Memory B cell (primary cell): ENCODE measurements at regions not wholly inside any gene's neighbourhood (a gene's known extent, or its start where the extent isn't known, plus 50 kb on each side); places are given as distances from the start of the nearest gene placed in this dataset.

Source experiments
- ATAC-seq: fragments of 150-1000 bp; cut with Tn5 transposase; 2 replicates; pipeline ENCODE4 v1.10.0; 2021; ENCODE audit warnings: low read depth, mild to moderate bottlenecking, moderate library complexity
- DNase-seq, 2 donors: peaks; one replicate each; pipeline ENCODE4 v3.0.0; 2022; ENCODE audit warnings: low spot score in 2 of 2
- H3K27ac Mint-ChIP-seq: one replicate; pipeline ENCODE4 v1.8.0; 2022; ENCODE audit warnings: mild to moderate bottlenecking, moderate library complexity, mixed read lengths
- H3K27me3 Mint-ChIP-seq: one replicate; pipeline ENCODE4 v1.8.0; 2022; ENCODE audit warnings: mixed read lengths
- H3K36me3 Mint-ChIP-seq: one replicate; pipeline ENCODE4 v1.8.0; 2022; ENCODE audit warnings: mild to moderate bottlenecking, mixed read lengths
- H3K4me1 Mint-ChIP-seq: one replicate; pipeline ENCODE4 v1.8.0; 2022; ENCODE audit warnings: mixed read lengths
- H3K4me3 Mint-ChIP-seq: one replicate; pipeline ENCODE4 v1.8.0; 2022; ENCODE audit warnings: mild to moderate bottlenecking, moderate library complexity, mixed read lengths
- H3K9me3 Mint-ChIP-seq: one replicate; pipeline ENCODE4 v1.8.0; 2022; ENCODE audit warnings: mixed read lengths

DNA sequence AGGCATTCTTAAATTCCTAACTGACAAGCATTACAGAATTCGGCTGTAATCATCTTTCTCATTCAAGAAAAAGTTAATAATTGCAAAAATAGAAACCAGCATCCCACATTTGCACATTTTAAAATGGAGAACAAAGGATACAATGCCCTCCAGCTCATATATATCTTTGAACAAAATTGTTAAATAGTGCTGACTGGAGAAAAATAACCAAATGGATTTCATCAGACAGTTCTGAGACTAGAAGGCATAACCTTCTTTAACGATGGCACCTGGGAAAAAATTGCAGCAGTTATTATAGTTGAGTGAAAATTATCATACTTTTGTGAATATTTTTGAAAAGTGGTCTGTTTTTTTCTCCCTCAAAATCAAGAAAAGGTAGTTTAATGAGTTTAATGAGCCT is 138.9 kb upstream of the CDH19 start:
- Mint-ChIP-seq H3K4me1 (no peaks in the 10 kb centered on the region), H3K4me3 (no peak overlapping the region), H3K27me3 (no peaks in the 10 kb centered on the region), H3K9me3 (peaks cover 9% of the 10 kb centered on the region), H3K27ac (no peak overlapping the region), H3K36me3 (no peaks in the 10 kb centered on the region)
- ATAC-seq (no peak), DNase-seq (no peak)

DNA sequence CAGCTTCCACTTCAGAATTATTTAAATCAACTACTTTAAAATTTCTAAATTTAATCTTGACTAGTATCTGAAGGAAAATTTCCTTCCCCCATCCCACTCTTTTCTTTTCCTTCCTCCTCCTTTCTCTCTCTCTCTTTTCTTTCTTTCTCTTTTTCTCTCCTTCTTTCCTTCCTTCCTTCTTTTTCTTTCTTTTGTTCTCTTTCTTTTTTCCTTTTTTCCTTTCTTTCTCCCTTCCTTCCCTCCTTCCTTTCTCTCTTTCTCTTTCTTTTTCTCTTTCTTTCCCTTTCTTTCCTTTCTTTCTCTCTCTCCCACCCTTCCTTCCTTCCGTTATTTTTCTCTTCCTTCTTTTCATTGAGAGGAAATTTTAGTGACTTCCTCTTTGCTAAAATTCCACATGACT is 132.0 kb upstream of the CDH19 start:
- Mint-ChIP-seq H3K27me3 (no peaks in the 10 kb centered on the region), H3K4me3 (no peak overlapping the region), H3K9me3 (peaks cover 12% of the 10 kb centered on the region), H3K36me3 (peaks cover 1% of the 10 kb centered on the region), H3K4me1 (no peaks in the 10 kb centered on the region), H3K27ac (no peak overlapping the region)
- DNase-seq (no peak), ATAC-seq (no peak)

DNA sequence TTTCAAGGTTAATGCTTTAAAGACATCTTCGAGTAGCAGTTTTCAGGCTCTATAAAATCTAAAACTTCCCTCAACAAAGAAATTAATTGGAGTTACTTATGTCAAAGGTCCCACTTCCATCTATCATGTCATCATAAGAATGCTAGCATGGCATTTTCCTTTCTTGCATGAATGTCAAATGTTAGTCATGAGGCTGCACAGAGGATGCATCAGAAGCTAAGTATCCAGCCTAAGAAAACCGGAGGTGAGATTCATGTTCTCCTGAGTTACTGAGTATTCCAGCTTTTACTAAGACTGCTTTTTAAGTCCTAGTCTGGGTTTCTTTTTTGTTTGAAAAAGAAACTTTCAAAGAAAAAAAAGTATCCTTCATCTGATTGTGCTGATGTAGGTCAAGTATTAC is 130.6 kb upstream of the CDH19 start:
- Mint-ChIP-seq H3K4me1 (no peaks in the 10 kb centered on the region), H3K4me3 (no peak overlapping the region), H3K36me3 (peaks cover 1% of the 10 kb centered on the region), H3K27ac (no peak overlapping the region), H3K27me3 (no peaks in the 10 kb centered on the region), H3K9me3 (peaks cover 9% of the 10 kb centered on the region)
- DNase-seq: no peak
- ATAC-seq: no peak

DNA sequence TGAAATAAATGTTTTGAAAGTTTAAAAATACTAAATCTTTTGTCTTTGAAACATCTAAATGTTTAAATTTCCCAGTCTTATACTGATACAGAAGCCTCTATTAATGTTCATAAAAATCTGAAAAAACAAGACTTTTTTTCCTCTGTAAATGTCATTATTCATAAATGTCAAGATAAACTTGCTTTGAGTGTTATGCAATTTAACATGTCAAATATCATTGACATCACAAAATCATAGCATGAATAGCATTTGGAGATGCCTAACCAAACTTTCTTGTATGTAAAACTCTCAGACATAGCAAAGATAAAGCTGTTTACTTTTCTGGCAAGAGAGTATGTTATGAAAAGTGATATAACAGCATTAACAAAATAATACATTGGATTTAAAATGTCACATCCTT is 128.0 kb upstream of the CDH19 start:
- Mint-ChIP-seq H3K4me3 (no peak overlapping the region), H3K36me3 (peaks cover 1% of the 10 kb centered on the region), H3K27me3 (no peaks in the 10 kb centered on the region), H3K9me3 (peaks cover 9% of the 10 kb centered on the region), H3K27ac (no peak overlapping the region), H3K4me1 (no peaks in the 10 kb centered on the region)
- DNase-seq: no peak
- ATAC-seq: no peak

DNA sequence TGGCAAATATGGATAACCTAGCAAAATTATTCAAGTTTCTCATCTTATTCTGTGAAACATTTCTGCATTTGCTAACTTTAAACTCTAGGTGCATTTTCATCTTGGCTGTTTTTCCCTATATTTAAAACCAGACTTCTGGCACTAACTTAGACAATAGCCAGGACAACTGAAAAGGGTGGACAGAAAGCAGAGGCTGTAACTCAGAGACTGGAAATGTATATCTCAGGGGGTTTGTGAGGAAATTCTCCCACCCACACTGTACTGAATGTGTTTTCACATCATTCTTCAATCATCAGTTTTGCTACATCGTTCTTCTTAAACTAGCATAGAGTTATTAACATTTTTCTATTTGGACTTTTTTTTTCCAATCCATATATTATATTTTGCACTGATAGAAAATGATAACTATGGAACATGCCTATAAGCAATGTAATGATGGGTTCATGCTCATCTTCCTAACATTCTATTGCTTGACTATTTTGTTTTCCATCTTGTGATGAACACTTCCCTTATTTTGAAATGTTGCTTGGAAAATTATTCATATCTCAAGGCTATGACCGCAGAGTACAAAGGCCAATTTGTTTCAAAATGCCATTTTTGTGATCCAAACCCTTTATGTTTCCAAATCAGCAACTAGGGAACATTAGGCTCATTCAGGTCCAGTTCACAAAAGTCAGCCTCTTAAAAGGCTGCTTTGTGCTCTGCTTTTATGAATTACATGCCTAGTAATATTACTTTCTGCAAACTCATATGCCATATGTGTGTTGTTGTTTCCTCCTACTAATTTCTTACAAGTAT is 125.8 kb upstream of the CDH19 start:
- peaks cover 1% of the 10 kb centered on the region for H3K36me3 Mint-ChIP-seq
- no peak overlapping the region for H3K4me3 Mint-ChIP-seq
- H3K4me1 Mint-ChIP-seq: no peaks in the 10 kb centered on the region
- H3K27ac Mint-ChIP-seq: no peak overlapping the region
- peaks cover 3% of the 10 kb centered on the region for H3K9me3 Mint-ChIP-seq
- DNase-seq: no peak
- no peaks in the 10 kb centered on the region for H3K27me3 Mint-ChIP-seq
- ATAC-seq: no peak

DNA sequence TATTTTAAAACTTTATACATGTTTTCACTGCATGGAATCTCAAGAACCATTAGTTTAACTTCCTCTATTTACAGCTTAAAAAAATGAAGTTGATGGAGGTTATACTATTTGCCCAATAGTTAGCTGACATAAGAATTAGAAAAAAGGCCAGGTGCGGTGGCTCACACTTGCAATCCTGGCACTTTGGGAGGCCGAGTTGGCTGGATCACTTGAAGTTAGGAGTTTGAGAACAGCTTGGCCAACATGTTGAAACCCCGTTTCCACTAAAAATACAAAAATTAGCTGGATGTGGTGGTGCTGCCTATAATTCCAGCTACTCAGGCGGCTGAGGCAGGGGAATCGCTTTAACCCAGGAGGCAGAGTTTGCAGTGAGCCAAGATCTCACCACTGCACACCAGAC is 125.1 kb upstream of the CDH19 start:
- H3K4me3 Mint-ChIP-seq: no peak overlapping the region
- no peak for DNase-seq
- no peak overlapping the region for H3K27ac Mint-ChIP-seq
- H3K27me3 Mint-ChIP-seq: no peaks in the 10 kb centered on the region
- H3K4me1 Mint-ChIP-seq: no peaks in the 10 kb centered on the region
- no peaks in the 10 kb centered on the region for H3K36me3 Mint-ChIP-seq
- ATAC-seq: no peak
- H3K9me3 Mint-ChIP-seq: no peaks in the 10 kb centered on the region

DNA sequence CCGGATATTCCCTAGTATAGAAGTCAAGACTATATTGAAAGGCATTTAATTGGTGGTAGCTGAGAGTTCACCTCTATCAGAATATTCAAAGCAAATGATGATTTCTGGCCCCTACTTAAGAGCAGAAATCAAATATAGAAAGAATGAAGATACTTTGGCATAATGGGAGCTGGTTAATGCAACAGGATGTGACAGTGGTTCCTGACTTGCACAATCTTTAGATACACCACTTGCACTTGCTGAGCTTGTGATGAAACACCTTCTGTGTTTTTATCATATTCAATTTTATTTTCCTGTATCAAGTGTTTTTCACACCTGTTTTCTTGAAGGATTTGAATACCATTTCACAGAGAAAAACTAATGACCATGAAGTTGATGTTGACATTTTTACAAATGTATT is 124.1 kb upstream of the CDH19 start:
- H3K4me3 Mint-ChIP-seq: no peak overlapping the region
- DNase-seq (no peak), ATAC-seq (no peak)
- no peaks in the 10 kb centered on the region for H3K27me3 Mint-ChIP-seq
- H3K36me3 Mint-ChIP-seq: no peaks in the 10 kb centered on the region
- no peak overlapping the region for H3K27ac Mint-ChIP-seq
- no peaks in the 10 kb centered on the region for H3K9me3 Mint-ChIP-seq
- H3K4me1 Mint-ChIP-seq: no peaks in the 10 kb centered on the region

DNA sequence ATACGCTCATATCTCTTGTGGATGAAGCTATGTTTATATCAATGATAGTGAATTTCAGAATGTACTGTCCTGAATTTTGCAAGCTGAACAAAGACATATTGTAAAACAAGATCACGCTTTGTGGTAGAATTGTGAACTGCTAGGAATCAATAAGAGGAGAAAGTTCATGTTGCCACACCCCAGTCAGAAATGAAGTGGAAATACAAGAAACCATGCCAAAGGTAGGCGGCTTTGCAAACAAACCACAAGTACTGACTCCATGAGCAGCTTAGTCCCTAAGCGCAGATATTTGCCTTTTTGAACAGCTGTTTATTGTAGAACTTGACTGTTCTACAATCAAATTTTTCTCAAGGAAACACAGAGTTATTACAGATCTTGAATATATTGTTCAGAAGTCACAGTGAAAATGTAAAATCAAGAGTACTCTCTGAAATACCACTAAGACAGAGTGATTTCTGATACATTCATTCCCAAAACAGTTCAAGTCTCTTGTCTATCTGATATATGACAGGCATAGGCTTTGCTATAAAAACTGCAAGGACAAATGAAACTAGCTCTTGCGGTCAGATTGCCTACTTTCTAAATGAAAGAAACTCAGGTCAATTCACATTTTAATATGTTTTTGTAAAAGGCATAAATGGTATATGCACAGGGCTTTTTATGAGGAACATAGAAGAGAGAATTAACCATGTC is 120.9 kb upstream of the CDH19 start:
- H3K27ac Mint-ChIP-seq: no peak overlapping the region
- no peaks in the 10 kb centered on the region for H3K9me3 Mint-ChIP-seq
- H3K36me3 Mint-ChIP-seq: no peaks in the 10 kb centered on the region
- ATAC-seq (no peak), DNase-seq (no peak)
- H3K27me3 Mint-ChIP-seq: no peaks in the 10 kb centered on the region
- no peaks in the 10 kb centered on the region for H3K4me1 Mint-ChIP-seq
- H3K4me3 Mint-ChIP-seq: no peak overlapping the region

DNA sequence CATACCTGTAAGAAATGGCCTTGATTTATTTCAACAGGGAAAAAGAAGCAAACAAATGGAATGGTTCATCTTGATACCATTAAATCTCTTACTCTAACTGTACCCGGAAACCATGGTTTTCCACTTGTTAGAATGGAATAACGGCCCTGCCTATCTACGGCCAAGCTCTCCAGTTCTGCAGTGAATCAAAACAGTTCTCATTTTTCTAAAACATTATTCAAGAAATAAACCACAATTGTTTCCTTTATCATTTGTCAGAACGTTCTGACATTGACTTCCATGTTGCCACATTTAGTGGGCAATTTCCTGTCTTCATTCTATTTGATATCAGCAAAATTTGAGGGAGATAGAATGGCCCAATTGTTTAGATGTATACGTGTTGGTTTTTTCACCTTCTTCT is 118.8 kb upstream of the CDH19 start:
- ATAC-seq: no peak
- no peak overlapping the region for H3K4me3 Mint-ChIP-seq
- H3K4me1 Mint-ChIP-seq: no peaks in the 10 kb centered on the region
- no peak overlapping the region for H3K27ac Mint-ChIP-seq
- no peak for DNase-seq
- H3K9me3 Mint-ChIP-seq: no peaks in the 10 kb centered on the region
- H3K36me3 Mint-ChIP-seq: no peaks in the 10 kb centered on the region
- H3K27me3 Mint-ChIP-seq: no peaks in the 10 kb centered on the region

DNA sequence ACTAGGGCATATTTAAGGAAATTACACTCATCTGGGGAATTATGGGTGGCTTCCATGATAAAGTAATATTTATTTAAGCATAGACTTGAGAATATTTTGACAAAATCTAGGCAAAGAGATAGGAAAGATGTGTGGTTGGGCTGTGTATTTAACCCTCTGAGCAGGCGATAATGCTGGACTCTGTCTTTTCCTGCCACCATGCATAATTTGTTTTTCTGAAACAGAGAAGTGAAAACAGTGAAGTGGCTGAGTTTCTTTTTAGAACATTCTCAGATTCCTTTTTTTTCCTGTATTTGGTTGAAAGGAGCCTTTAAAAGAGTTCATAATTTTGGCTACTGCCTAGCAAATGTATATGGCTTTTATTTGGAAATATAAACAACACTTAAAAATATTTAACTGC is 104.8 kb upstream of the CDH19 start:
- Mint-ChIP-seq H3K36me3 (no peaks in the 10 kb centered on the region), H3K27ac (no peak overlapping the region), H3K27me3 (no peaks in the 10 kb centered on the region), H3K4me3 (no peak overlapping the region), H3K9me3 (no peaks in the 10 kb centered on the region), H3K4me1 (no peaks in the 10 kb centered on the region)
- ATAC-seq: no peak
- no peak for DNase-seq

DNA sequence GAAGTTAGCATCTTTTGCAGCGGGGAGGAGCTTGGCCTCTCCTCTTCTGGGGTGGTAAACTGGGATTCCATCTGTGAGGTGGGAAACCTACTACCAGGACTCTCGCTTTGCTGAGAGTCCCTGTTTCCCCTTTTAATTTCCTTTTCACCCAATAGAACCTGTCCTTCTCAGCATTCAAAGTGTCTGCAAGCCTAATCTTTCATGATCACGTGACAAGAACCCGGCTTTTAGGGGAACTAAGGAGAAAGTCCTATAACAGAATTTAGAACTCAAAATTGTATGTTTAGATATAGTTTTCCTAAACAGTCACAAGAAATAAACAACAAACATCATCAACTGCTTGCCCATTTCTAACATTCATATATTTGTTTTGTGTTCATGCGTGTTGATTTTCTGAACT is 103.6 kb upstream of the CDH19 start:
- DNase-seq (no peak), ATAC-seq (no peak)
- H3K4me3 Mint-ChIP-seq: no peak overlapping the region
- no peaks in the 10 kb centered on the region for H3K36me3 Mint-ChIP-seq
- no peaks in the 10 kb centered on the region for H3K9me3 Mint-ChIP-seq
- H3K27ac Mint-ChIP-seq: no peak overlapping the region
- no peaks in the 10 kb centered on the region for H3K4me1 Mint-ChIP-seq
- H3K27me3 Mint-ChIP-seq: no peaks in the 10 kb centered on the region

DNA sequence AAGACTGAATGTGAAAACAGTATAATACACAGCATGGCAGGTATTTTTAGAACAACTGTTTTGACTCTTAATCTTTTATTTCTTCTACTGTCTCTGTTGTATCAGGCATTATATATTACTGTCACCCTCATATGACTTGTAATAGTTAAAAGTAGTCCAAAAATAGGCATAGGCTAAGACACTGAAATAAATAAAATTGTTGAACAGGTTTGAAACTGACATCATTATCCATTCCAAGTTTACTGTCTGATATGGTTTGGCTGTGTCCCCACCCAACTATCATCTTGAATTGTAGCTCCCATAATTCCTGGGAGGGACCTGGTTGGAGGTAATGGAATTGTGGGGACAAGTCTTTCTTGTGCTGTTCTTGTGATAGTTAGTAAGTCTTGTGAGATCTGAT is 91.4 kb upstream of the CDH19 start:
- H3K4me1 Mint-ChIP-seq: no peaks in the 10 kb centered on the region
- H3K9me3 Mint-ChIP-seq: peaks cover 2% of the 10 kb centered on the region
- H3K36me3 Mint-ChIP-seq: no peaks in the 10 kb centered on the region
- no peak overlapping the region for H3K27ac Mint-ChIP-seq
- no peaks in the 10 kb centered on the region for H3K27me3 Mint-ChIP-seq
- H3K4me3 Mint-ChIP-seq: no peak overlapping the region
- DNase-seq: no peak
- no peak for ATAC-seq

DNA sequence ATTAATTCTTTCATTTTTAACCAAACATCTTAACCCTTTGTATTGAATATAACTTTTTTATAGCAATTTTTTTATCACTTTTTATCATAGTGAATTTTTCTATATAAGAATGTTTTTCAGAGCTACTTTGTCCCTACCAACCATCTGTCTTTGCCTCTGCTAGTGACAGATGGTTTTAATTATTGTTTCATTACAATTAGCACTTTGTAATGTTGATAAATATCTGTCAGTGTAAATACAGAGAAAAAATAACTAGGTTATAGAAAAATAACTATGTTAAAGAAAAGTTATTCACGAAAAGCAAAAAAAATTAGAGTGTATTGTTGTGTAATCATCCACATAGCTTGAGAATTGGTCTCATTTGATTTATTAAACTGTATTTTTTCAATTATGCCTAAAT is 91.0 kb upstream of the CDH19 start:
- peaks cover 2% of the 10 kb centered on the region for H3K9me3 Mint-ChIP-seq
- ATAC-seq: no peak
- no peak overlapping the region for H3K27ac Mint-ChIP-seq
- H3K4me3 Mint-ChIP-seq: no peak overlapping the region
- DNase-seq: no peak
- no peaks in the 10 kb centered on the region for H3K27me3 Mint-ChIP-seq
- H3K4me1 Mint-ChIP-seq: no peaks in the 10 kb centered on the region
- no peaks in the 10 kb centered on the region for H3K36me3 Mint-ChIP-seq

DNA sequence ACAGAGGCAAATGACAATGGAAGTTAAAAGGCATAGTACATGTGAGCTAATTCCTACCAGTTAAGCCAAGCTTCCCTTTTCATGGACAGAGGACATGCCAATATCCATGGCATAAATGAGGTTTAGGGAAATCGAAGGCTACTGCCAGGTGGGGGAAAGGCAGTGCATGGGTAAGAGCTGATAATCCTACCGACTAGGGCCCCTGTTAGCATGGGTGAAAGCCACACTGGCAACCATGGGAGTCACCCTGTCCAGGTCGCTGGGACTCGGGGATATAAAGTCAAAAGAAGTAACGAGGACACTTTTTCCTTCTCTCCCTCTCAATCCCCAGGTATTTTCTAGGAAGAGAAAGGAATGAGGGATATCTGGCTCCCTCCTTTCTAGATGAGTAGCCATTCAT is 83.7 kb upstream of the CDH19 start:
- Mint-ChIP-seq H3K36me3 (no peaks in the 10 kb centered on the region), H3K4me3 (no peak overlapping the region), H3K27ac (no peak overlapping the region), H3K27me3 (no peaks in the 10 kb centered on the region), H3K9me3 (no peaks in the 10 kb centered on the region), H3K4me1 (no peaks in the 10 kb centered on the region)
- ATAC-seq: no peak
- no peak for DNase-seq

DNA sequence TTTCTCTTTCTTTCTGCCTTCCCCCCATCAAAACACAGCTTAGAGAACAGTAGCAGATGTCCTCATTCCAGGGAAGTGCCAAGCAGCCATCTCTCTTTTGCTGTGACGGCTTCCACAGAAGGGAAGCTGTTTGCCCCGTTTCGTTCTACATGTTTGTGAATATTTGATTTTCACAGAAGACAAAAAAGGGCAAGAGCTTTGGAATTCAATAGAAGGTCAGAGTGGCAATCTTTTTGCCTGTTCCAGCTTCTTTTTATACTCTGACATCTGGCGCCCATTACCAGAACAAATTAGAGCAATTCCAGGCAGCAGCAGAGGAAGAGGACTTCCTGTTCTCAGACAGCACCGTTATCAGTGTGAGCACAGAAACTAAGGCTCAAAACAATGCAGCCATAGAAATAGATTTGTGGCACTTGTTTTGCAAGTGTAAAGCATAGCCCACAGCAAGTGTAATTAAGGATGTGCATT is 79.0 kb upstream of the CDH19 start:
- no peak overlapping the region for H3K27ac Mint-ChIP-seq
- H3K4me1 Mint-ChIP-seq: no peaks in the 10 kb centered on the region
- ATAC-seq (no peak), DNase-seq (no peak)
- no peaks in the 10 kb centered on the region for H3K9me3 Mint-ChIP-seq
- H3K4me3 Mint-ChIP-seq: no peak overlapping the region
- H3K36me3 Mint-ChIP-seq: no peaks in the 10 kb centered on the region
- no peaks in the 10 kb centered on the region for H3K27me3 Mint-ChIP-seq
